ENCODE measurements at regions not wholly inside any gene's neighbourhood (a gene's known extent, or its start where the extent isn't known, plus 50 kb on each side); places are given as distances from the start of the nearest gene placed in this dataset.

GRCh38 chr1:60678802-60679201, 403.6 kb upstream of the NFIA start:
- H3K79me1 ChIP-seq (replicated peaks; ENCODE audit: low read length, poor library complexity, severe bottlenecking) = no peaks in the 10 kb centered on the region
- no peak overlapping the region for H2AK5ac ChIP-seq (ENCODE audit: low read length, severe bottlenecking)
- H2BK120ac ChIP-seq (ENCODE audit: low read depth, low read length) = no peak overlapping the region
- H2BK5ac ChIP-seq (ENCODE audit: low read depth, low read length, poor library complexity, severe bottlenecking) = no peak overlapping the region
- H3K9me3 ChIP-seq (ENCODE audit: control insufficient read depth, low read length) = no peaks in the 10 kb centered on the region
- H3K4me3 ChIP-seq (ENCODE audit: insufficient read depth in 1 of 2, low read depth in 1 of 2, low read length in 2 of 2) = no peak overlapping the region
- no peak overlapping the region for H2BK12ac ChIP-seq (ENCODE audit: low read length in 2 of 2)
- H3K4me2 ChIP-seq (ENCODE audit: low read length, poor library complexity, severe bottlenecking) = no peak overlapping the region
- no peak overlapping the region for H3K9ac ChIP-seq (ENCODE audit: low read length)
- no peak overlapping the region for H3K14ac ChIP-seq (ENCODE audit: low read length in 2 of 2)
- H3K4ac ChIP-seq (ENCODE audit: low read depth in 1 of 2, low read length in 2 of 2) = no peak overlapping the region
- no peaks in the 10 kb centered on the region for H3K27me3 ChIP-seq (ENCODE audit: control insufficient read depth in 1 of 2, insufficient read depth in 1 of 2, low read length in 2 of 2)
- H4K91ac ChIP-seq (ENCODE audit: low read length) = no peak overlapping the region
- 49% methylated on average over 2 of the region's 2 CpGs for WGBS
- no peak overlapping the region for H3K23ac ChIP-seq (ENCODE audit: low read length in 2 of 2)
- H2AFZ ChIP-seq (ENCODE audit: low read depth, low read length) = no peak overlapping the region
- no peak overlapping the region for H3K27ac ChIP-seq (ENCODE audit: low read length, poor library complexity, severe bottlenecking)
- H4K8ac ChIP-seq (ENCODE audit: low read length) = no peak overlapping the region
- H2BK15ac ChIP-seq (ENCODE audit: low read depth, poor library complexity, severe bottlenecking) = no peak overlapping the region
- H3K36me3 ChIP-seq (ENCODE audit: control insufficient read depth in 1 of 2, insufficient read depth in 2 of 2, low read depth in 1 of 2, low read length in 2 of 2) = no peaks in the 10 kb centered on the region
- H3K4me1 ChIP-seq (ENCODE audit: control insufficient read depth, insufficient read depth, low read depth, low read length) = no peaks in the 10 kb centered on the region
- H3K18ac ChIP-seq (ENCODE audit: low read depth in 1 of 2, low read length in 2 of 2) = no peak overlapping the region
- DNase-seq = no peak

- Histone ChIP-seq H2BK15ac (ENCODE audit: low read depth, poor library complexity, severe bottlenecking) (no peak overlapping the region), H3K18ac (ENCODE audit: low read depth in 1 of 2, low read length in 2 of 2) (no peak overlapping the region), H2AK5ac (ENCODE audit: low read length, severe bottlenecking) (no peak overlapping the region), H3K4me2 (ENCODE audit: low read length, poor library complexity, severe bottlenecking) (no peak overlapping the region), H3K9me3 (ENCODE audit: control insufficient read depth, low read length) (no peaks in the 10 kb centered on the region), H2BK12ac (ENCODE audit: low read length in 2 of 2) (no peak overlapping the region), H3K79me1 (replicated peaks; ENCODE audit: low read length, poor library complexity, severe bottlenecking) (no peaks in the 10 kb centered on the region), H3K4me3 (ENCODE audit: insufficient read depth in 1 of 2, low read depth in 1 of 2, low read length in 2 of 2) (no peak overlapping the region), H3K36me3 (ENCODE audit: control insufficient read depth in 1 of 2, insufficient read depth in 2 of 2, low read depth in 1 of 2, low read length in 2 of 2) (no peaks in the 10 kb centered on the region), H2AFZ (ENCODE audit: low read depth, low read length) (no peak overlapping the region), H3K23ac (ENCODE audit: low read length in 2 of 2) (no peak overlapping the region), H4K91ac (ENCODE audit: low read length) (no peak overlapping the region), H3K14ac (ENCODE audit: low read length in 2 of 2) (no peak overlapping the region), H3K4me1 (ENCODE audit: control insufficient read depth, insufficient read depth, low read depth, low read length) (no peaks in the 10 kb centered on the region), H3K27me3 (ENCODE audit: control insufficient read depth in 1 of 2, insufficient read depth in 1 of 2, low read length in 2 of 2) (no peaks in the 10 kb centered on the region), H2BK120ac (ENCODE audit: low read depth, low read length) (no peak overlapping the region), H3K4ac (ENCODE audit: low read depth in 1 of 2, low read length in 2 of 2) (no peak overlapping the region), H3K9ac (ENCODE audit: low read length) (no peak overlapping the region), H3K27ac (ENCODE audit: low read length, poor library complexity, severe bottlenecking) (no peak overlapping the region), H4K8ac (ENCODE audit: low read length) (no peak overlapping the region), H2BK5ac (ENCODE audit: low read depth, low read length, poor library complexity, severe bottlenecking) (no peak overlapping the region)
- no peak for DNase-seq
- WGBS = 44% methylated on average over 3 of the region's 3 CpGs
Observed at GRCh38 chr1:60678391-60678790, 404.0 kb upstream of the NFIA start.

- Histone ChIP-seq H3K36me3 (ENCODE audit: control insufficient read depth in 1 of 2, insufficient read depth in 2 of 2, low read depth in 1 of 2, low read length in 2 of 2) (no peaks in the 10 kb centered on the region), H3K27me3 (ENCODE audit: control insufficient read depth in 1 of 2, insufficient read depth in 1 of 2, low read length in 2 of 2) (no peaks in the 10 kb centered on the region), H2BK12ac (ENCODE audit: low read length in 2 of 2) (no peak overlapping the region), H3K27ac (ENCODE audit: low read length, poor library complexity, severe bottlenecking) (no peak overlapping the region), H3K4me1 (ENCODE audit: control insufficient read depth, insufficient read depth, low read depth, low read length) (no peaks in the 10 kb centered on the region), H4K91ac (ENCODE audit: low read length) (no peak overlapping the region), H3K18ac (ENCODE audit: low read depth in 1 of 2, low read length in 2 of 2) (no peak overlapping the region), H3K9me3 (ENCODE audit: control insufficient read depth, low read length) (no peaks in the 10 kb centered on the region), H3K14ac (ENCODE audit: low read length in 2 of 2) (no peak overlapping the region), H2BK120ac (ENCODE audit: low read depth, low read length) (no peak overlapping the region), H3K4me2 (ENCODE audit: low read length, poor library complexity, severe bottlenecking) (no peak overlapping the region), H3K23ac (ENCODE audit: low read length in 2 of 2) (no peak overlapping the region), H3K9ac (ENCODE audit: low read length) (no peak overlapping the region), H2BK15ac (ENCODE audit: low read depth, poor library complexity, severe bottlenecking) (no peak overlapping the region), H4K8ac (ENCODE audit: low read length) (no peak overlapping the region), H3K79me1 (replicated peaks; ENCODE audit: low read length, poor library complexity, severe bottlenecking) (no peaks in the 10 kb centered on the region), H3K4ac (ENCODE audit: low read depth in 1 of 2, low read length in 2 of 2) (no peak overlapping the region), H3K4me3 (ENCODE audit: insufficient read depth in 1 of 2, low read depth in 1 of 2, low read length in 2 of 2) (no peak overlapping the region), H2BK5ac (ENCODE audit: low read depth, low read length, poor library complexity, severe bottlenecking) (no peak overlapping the region), H2AK5ac (ENCODE audit: low read length, severe bottlenecking) (no peak overlapping the region), H2AFZ (ENCODE audit: low read depth, low read length) (no peak overlapping the region)
- WGBS = no CpG with 5 or more reads among the region's 2 CpGs
- DNase-seq = no peak
Observed at GRCh38 chr1:60672449-60672848, 409.9 kb upstream of the NFIA start.

DNA sequence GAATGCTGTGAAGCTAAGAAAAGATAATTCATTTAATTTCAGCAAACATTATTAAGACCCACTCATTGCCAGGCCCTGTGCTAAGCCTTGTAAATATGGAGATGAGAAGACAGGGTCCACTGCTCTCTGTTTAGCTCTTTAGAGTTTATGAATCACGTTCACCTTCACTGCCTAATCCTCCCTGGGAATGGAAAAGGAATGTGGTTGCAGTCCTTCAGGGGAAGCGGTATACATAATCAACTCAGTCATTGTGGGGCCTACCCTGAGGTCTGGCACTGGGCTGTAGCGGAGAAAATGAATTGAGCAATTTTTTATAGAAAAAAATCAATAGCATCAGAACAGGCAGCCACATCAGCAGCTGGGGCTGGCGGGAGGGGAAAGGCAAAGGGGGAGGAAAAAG, 412.1 kb upstream of the NFIA start:
- DNase-seq = no peak
- Histone ChIP-seq H2AK5ac (ENCODE audit: low read length, severe bottlenecking) (no peak overlapping the region), H3K36me3 (ENCODE audit: control insufficient read depth in 1 of 2, insufficient read depth in 2 of 2, low read depth in 1 of 2, low read length in 2 of 2) (no peaks in the 10 kb centered on the region), H3K4me3 (ENCODE audit: insufficient read depth in 1 of 2, low read depth in 1 of 2, low read length in 2 of 2) (no peak overlapping the region), H3K9ac (ENCODE audit: low read length) (no peak overlapping the region), H2AFZ (ENCODE audit: low read depth, low read length) (no peak overlapping the region), H3K79me1 (replicated peaks; ENCODE audit: low read length, poor library complexity, severe bottlenecking) (no peaks in the 10 kb centered on the region), H3K27me3 (ENCODE audit: control insufficient read depth in 1 of 2, insufficient read depth in 1 of 2, low read length in 2 of 2) (no peaks in the 10 kb centered on the region), H3K27ac (ENCODE audit: low read length, poor library complexity, severe bottlenecking) (no peak overlapping the region), H2BK15ac (ENCODE audit: low read depth, poor library complexity, severe bottlenecking) (no peak overlapping the region), H4K91ac (ENCODE audit: low read length) (no peak overlapping the region), H3K14ac (ENCODE audit: low read length in 2 of 2) (no peak overlapping the region), H4K8ac (ENCODE audit: low read length) (no peak overlapping the region), H3K4ac (ENCODE audit: low read depth in 1 of 2, low read length in 2 of 2) (no peak overlapping the region), H3K23ac (ENCODE audit: low read length in 2 of 2) (no peak overlapping the region), H3K4me1 (ENCODE audit: control insufficient read depth, insufficient read depth, low read depth, low read length) (no peaks in the 10 kb centered on the region), H2BK12ac (ENCODE audit: low read length in 2 of 2) (no peak overlapping the region), H3K18ac (ENCODE audit: low read depth in 1 of 2, low read length in 2 of 2) (no peak overlapping the region), H2BK120ac (ENCODE audit: low read depth, low read length) (no peak overlapping the region), H3K9me3 (ENCODE audit: control insufficient read depth, low read length) (no peaks in the 10 kb centered on the region), H2BK5ac (ENCODE audit: low read depth, low read length, poor library complexity, severe bottlenecking) (no peak overlapping the region), H3K4me2 (ENCODE audit: low read length, poor library complexity, severe bottlenecking) (no peak overlapping the region)
- 69% methylated on average over 3 of the region's 4 CpGs for WGBS
